ENCODE measurements at regions not wholly inside any gene's neighbourhood (a gene's known extent, or its start where the extent isn't known, plus 50 kb on each side); places are given as distances from the start of the nearest gene placed in this dataset.

- Histone ChIP-seq H3K4me3 (ENCODE audit: low read depth, low read length, poor library complexity, severe bottlenecking) (no peak overlapping the region), H3K27ac (ENCODE audit: low read depth, low read length, poor library complexity, severe bottlenecking) (no peak overlapping the region), H3K36me3 (ENCODE audit: insufficient read depth, low read length, poor library complexity, severe bottlenecking) (no peaks in the 10 kb centered on the region), H3K4me1 (ENCODE audit: insufficient read depth, low read length, poor library complexity, severe bottlenecking) (no peaks in the 10 kb centered on the region), H3K27me3 (replicated peaks; ENCODE audit: insufficient read depth, low read depth, low read length, poor library complexity) (no peaks in the 10 kb centered on the region), H3K9me3 (ENCODE audit: low read depth, low read length, poor library complexity, severe bottlenecking) (no peaks in the 10 kb centered on the region)
- intact Hi-C loops (cut with micrococcal nuclease; ENCODE audit: unreplicated experiment), result no loop called here
- CTCF ChIA-PET, result no interaction called here
- no TSS peak for BruUV-seq (replicated peaks)
- DNase-seq (ENCODE audit: low spot score), result no peak
- TF ChIP-seq, protein P1, sequence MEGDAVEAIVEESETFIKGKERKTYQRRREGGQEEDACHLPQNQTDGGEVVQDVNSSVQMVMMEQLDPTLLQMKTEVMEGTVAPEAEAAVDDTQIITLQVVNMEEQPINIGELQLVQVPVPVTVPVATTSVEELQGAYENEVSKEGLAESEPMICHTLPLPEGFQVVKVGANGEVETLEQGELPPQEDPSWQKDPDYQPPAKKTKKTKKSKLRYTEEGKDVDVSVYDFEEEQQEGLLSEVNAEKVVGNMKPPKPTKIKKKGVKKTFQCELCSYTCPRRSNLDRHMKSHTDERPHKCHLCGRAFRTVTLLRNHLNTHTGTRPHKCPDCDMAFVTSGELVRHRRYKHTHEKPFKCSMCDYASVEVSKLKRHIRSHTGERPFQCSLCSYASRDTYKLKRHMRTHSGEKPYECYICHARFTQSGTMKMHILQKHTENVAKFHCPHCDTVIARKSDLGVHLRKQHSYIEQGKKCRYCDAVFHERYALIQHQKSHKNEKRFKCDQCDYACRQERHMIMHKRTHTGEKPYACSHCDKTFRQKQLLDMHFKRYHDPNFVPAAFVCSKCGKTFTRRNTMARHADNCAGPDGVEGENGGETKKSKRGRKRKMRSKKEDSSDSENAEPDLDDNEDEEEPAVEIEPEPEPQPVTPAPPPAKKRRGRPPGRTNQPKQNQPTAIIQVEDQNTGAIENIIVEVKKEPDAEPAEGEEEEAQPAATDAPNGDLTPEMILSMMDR (conservative IDR thresholded peaks at IDR 0.05; ENCODE audit: low read depth, low read length), result no peak
- TF ChIP-seq EZH2 (IDR thresholded peaks at IDR 0.05; ENCODE audit: borderline replicate concordance, low read depth, low read length, poor library complexity, severe bottlenecking), result no peak
- POLR2A ChIA-PET (ENCODE audit: low non-redundant PET), result no interaction called here
These were observed 618.7 kb upstream of the ZEB2 start for GRCh38 chr2:145138626-145139025.

GRCh38 chr2:145137901-145138300, 618.0 kb upstream of the ZEB2 start:
- POLR2A ChIA-PET (ENCODE audit: low non-redundant PET), result no interaction called here
- no peak for DNase-seq (ENCODE audit: low spot score)
- Histone ChIP-seq H3K9me3 (ENCODE audit: low read depth, low read length, poor library complexity, severe bottlenecking) (no peaks in the 10 kb centered on the region), H3K27me3 (replicated peaks; ENCODE audit: insufficient read depth, low read depth, low read length, poor library complexity) (no peaks in the 10 kb centered on the region), H3K4me1 (ENCODE audit: insufficient read depth, low read length, poor library complexity, severe bottlenecking) (no peaks in the 10 kb centered on the region), H3K27ac (ENCODE audit: low read depth, low read length, poor library complexity, severe bottlenecking) (no peak overlapping the region), H3K36me3 (ENCODE audit: insufficient read depth, low read length, poor library complexity, severe bottlenecking) (no peaks in the 10 kb centered on the region), H3K4me3 (ENCODE audit: low read depth, low read length, poor library complexity, severe bottlenecking) (no peak overlapping the region)
- CTCF ChIA-PET, result no interaction called here
- TF ChIP-seq, protein P1 (conservative IDR thresholded peaks at IDR 0.05; ENCODE audit: low read depth, low read length), result no peak
- no peak for TF ChIP-seq EZH2 (IDR thresholded peaks at IDR 0.05; ENCODE audit: borderline replicate concordance, low read depth, low read length, poor library complexity, severe bottlenecking)
- BruUV-seq (replicated peaks), result no TSS peak
- intact Hi-C loops (cut with micrococcal nuclease; ENCODE audit: unreplicated experiment), result no loop called here

- ChIA-PET CTCF (no interaction called here), POLR2A (ENCODE audit: low non-redundant PET) (no interaction called here)
- DNase-seq (ENCODE audit: low spot score), result no peak
- peaks cover 3% of the 10 kb centered on the region for H3K4me1 ChIP-seq (ENCODE audit: insufficient read depth, low read length, poor library complexity, severe bottlenecking)
- TF ChIP-seq, protein P1 (conservative IDR thresholded peaks at IDR 0.05; ENCODE audit: low read depth, low read length), result no peak
- TF ChIP-seq EZH2 (IDR thresholded peaks at IDR 0.05; ENCODE audit: borderline replicate concordance, low read depth, low read length, poor library complexity, severe bottlenecking), result no peak
- no TSS peak for BruUV-seq (replicated peaks)
- H3K4me3 ChIP-seq (ENCODE audit: low read depth, low read length, poor library complexity, severe bottlenecking), result no peak overlapping the region
- H3K27ac ChIP-seq (ENCODE audit: low read depth, low read length, poor library complexity, severe bottlenecking), result no peak overlapping the region
- H3K27me3 ChIP-seq (replicated peaks; ENCODE audit: insufficient read depth, low read depth, low read length, poor library complexity), result no peaks in the 10 kb centered on the region
- H3K36me3 ChIP-seq (ENCODE audit: insufficient read depth, low read length, poor library complexity, severe bottlenecking), result no peaks in the 10 kb centered on the region
- no peaks in the 10 kb centered on the region for H3K9me3 ChIP-seq (ENCODE audit: low read depth, low read length, poor library complexity, severe bottlenecking)
- intact Hi-C loops (cut with micrococcal nuclease; ENCODE audit: unreplicated experiment), result no loop called here
These were observed 617.3 kb upstream of the ZEB2 start for GRCh38 chr2:145137211-145137610.
